Kidney (tissue), 13 donors: ENCODE measurements at regions not wholly inside any gene's neighbourhood (a gene's known extent, or its start where the extent isn't known, plus 50 kb on each side); places are given as distances from the start of the nearest gene placed in this dataset.

ENCODE experiments used
- DNase-seq, 5 donors: peaks; one replicate each; pipeline ENCODE4 v3.0.0-alpha.2; 2013 to 2020
- FAIRE-seq: peaks from 2 replicates; lab custom pipeline; 2012; peaks lifted over from hg19 to GRCh38; lab: Jason Lieb, UNC
- H3K27ac ChIP-seq, 2 donors: one replicate each; pipeline ENCODE4 v1.7.0; 2013; ENCODE audit warnings: low read depth in 2 of 2, low read length in 2 of 2, inconsistent platforms in 1 of 2
- H3K27me3 ChIP-seq: one replicate; pipeline ENCODE4 v1.7.1; 2013; ENCODE audit warnings: low read length, inconsistent platforms; ENCODE audit not compliant: control insufficient read depth, insufficient read depth
- H3K36me3 ChIP-seq, 3 donors: one replicate each; pipeline versions ENCODE4 v1.7.0 to v1.7.1; 2013; ENCODE audit warnings: low read length in 3 of 3, control low read depth in 1 of 3, inconsistent platforms in 1 of 3; ENCODE audit not compliant: insufficient read depth in 3 of 3, control insufficient read depth in 2 of 3
- H3K4me1 ChIP-seq, 3 donors: one replicate each; pipeline versions ENCODE4 v1.7.0 to v1.7.1; 2013; ENCODE audit warnings: low read length in 3 of 3, inconsistent platforms in 1 of 3, low read depth in 1 of 3; ENCODE audit not compliant: control insufficient read depth in 2 of 3, insufficient read depth in 2 of 3
- H3K4me3 ChIP-seq, 3 donors: one replicate each; pipeline versions ENCODE4 v1.7.0 to v1.8.1; 2013; ENCODE audit warnings: low read length in 3 of 3, control low read depth in 1 of 3, inconsistent platforms in 1 of 3
- H3K9ac ChIP-seq, 3 donors: one replicate each; pipeline versions ENCODE4 v1.7.0 to v1.7.1; 2013; ENCODE audit warnings: low read length in 3 of 3, control low read depth in 1 of 3, inconsistent platforms in 1 of 3
- H3K9me3 ChIP-seq, 3 donors: one replicate each; pipeline versions ENCODE4 v1.7.0 to v1.7.1; 2013; ENCODE audit warnings: low read length in 3 of 3, control low read depth in 1 of 3, inconsistent platforms in 1 of 3; ENCODE audit not compliant: control insufficient read depth in 2 of 3, insufficient read depth in 1 of 3
- CTCF ChIP-seq: IDR thresholded peaks from 3 replicates; pipeline ENCODE4 v1.5.1; 2012; ENCODE audit warnings: mild to moderate bottlenecking, moderate library complexity, borderline replicate concordance; ENCODE audit not compliant: insufficient read depth; ENCODE audit errors: extremely low read depth
- intact Hi-C: fragments of 100-400 bp; cut with DNase I; formaldehyde crosslinking; loops from one replicate; pipeline ENCODE4 v1.11.1; 2022
- donor health status: control.
- donor health status: control.
- donor health status: control.
- donor health status: control.
- donor health status: control.
- donor health status: DM: yes; HTN: yes; CAD: no.
- donor health status: Normal renal cell carcinoma (clear cell type).

- Histone ChIP-seq H3K27ac (no peak overlapping the region), H3K9ac (no peak overlapping the region), H3K4me3 (no peak overlapping the region), H3K27me3 (no peaks in the 10 kb centered on the region), H3K9me3 (no peaks in the 10 kb centered on the region), H3K36me3 (no peaks in the 10 kb centered on the region), H3K4me1 (no peaks in the 10 kb centered on the region)
- TF ChIP-seq CTCF = no peak
- intact Hi-C loops = no loop called here
- no peak for FAIRE-seq
- no peak for DNase-seq
Observed at GRCh38 chr21:18908641-18909040, 505.1 kb upstream of the TMPRSS15 start.

GRCh38 chr21:18913914-18914313 lies 510.3 kb upstream of the TMPRSS15 start:
- no peak for TF ChIP-seq CTCF
- DNase-seq (no peak), FAIRE-seq (no peak)
- intact Hi-C loops = no loop called here
- Histone ChIP-seq H3K27me3 (no peaks in the 10 kb centered on the region), H3K27ac (no peak overlapping the region), H3K36me3 (no peaks in the 10 kb centered on the region), H3K9ac (no peak overlapping the region), H3K4me3 (no peak overlapping the region), H3K9me3 (no peaks in the 10 kb centered on the region), H3K4me1 (no peaks in the 10 kb centered on the region)

- TF ChIP-seq CTCF = no peak
- Histone ChIP-seq H3K4me1 (no peaks in the 10 kb centered on the region), H3K27ac (no peak overlapping the region), H3K36me3 (no peaks in the 10 kb centered on the region), H3K4me3 (no peak overlapping the region), H3K9me3 (no peaks in the 10 kb centered on the region), H3K27me3 (no peaks in the 10 kb centered on the region), H3K9ac (no peak overlapping the region)
- intact Hi-C loops = no loop called here
- no peak for FAIRE-seq
- DNase-seq = no peak
Observed at GRCh38 chr21:18914570-18914969, 511.0 kb upstream of the TMPRSS15 start.

GRCh38 chr21:18917622-18918021 lies 514.0 kb upstream of the TMPRSS15 start:
- intact Hi-C loops = no loop called here
- no peak overlapping the region for H3K9ac ChIP-seq
- FAIRE-seq (no peak), DNase-seq (no peak)
- no peaks in the 10 kb centered on the region for H3K36me3 ChIP-seq
- no peak overlapping the region for H3K4me3 ChIP-seq
- H3K9me3 ChIP-seq = no peaks in the 10 kb centered on the region
- H3K27me3 ChIP-seq = no peaks in the 10 kb centered on the region
- H3K27ac ChIP-seq = no peak overlapping the region
- no peaks in the 10 kb centered on the region for H3K4me1 ChIP-seq
- TF ChIP-seq CTCF = no peak
